IMR-90 (cell line): ENCODE measurements at regions not wholly inside any gene's neighbourhood (a gene's known extent, or its start where the extent isn't known, plus 50 kb on each side); places are given as distances from the start of the nearest gene placed in this dataset.

ENCODE experiments used
- ATAC-seq: fragments of 200-7000 bp; cut with Tn5 transposase; 2 replicates; pipeline ENCODE4 v1.9.1; 2020; ENCODE audit warnings: low read depth, mild to moderate bottlenecking, moderate library complexity
- BruUV-seq: library from RNA; stranded (reverse); fragments of 400-500 nt; replicated peaks from 2 replicates; lab custom pipeline; 2021; lab: Mats Ljungman, UMichigan
- CTCF ChIA-PET: fragments of 300-600 bp; formaldehyde crosslinking; extraction: SDS; loops from one replicate; lab custom pipeline; 2021; ENCODE audit warnings: antibody characterized with exemption; lab: Yijun Ruan, JAX
- POLR2A ChIA-PET: fragments of 300-600 bp; sonication (Branson Sonifier 250); formaldehyde crosslinking; loops from one replicate; lab custom pipeline; 2022; ENCODE audit warnings: antibody characterized with exemption; ENCODE audit not compliant: unreplicated experiment; lab: Charles Lee
- DNase-seq: peaks from one replicate; pipeline ENCODE4 v3.0.0; 2013
- H2AFZ ChIP-seq: replicated peaks from 2 replicates; pipeline ENCODE3; 2013; ENCODE audit warnings: low read length, mild to moderate bottlenecking; ENCODE audit not compliant: poor library complexity
- H2AK5ac ChIP-seq: 2 replicates; pipeline ENCODE4 v1.6.1; 2013; ENCODE audit warnings: low read depth, low read length, inconsistent platforms
- H2AK9ac ChIP-seq: replicated peaks from 2 replicates; pipeline ENCODE3; 2013; ENCODE audit warnings: mild to moderate bottlenecking, low read depth, low read length, moderate library complexity; ENCODE audit not compliant: poor library complexity
- H2BK120ac ChIP-seq: 2 replicates; pipeline ENCODE4 v1.6.1; 2013; ENCODE audit warnings: low read depth, low read length, inconsistent platforms
- H2BK15ac ChIP-seq: 3 replicates; pipeline ENCODE4 v1.6.1; 2013; ENCODE audit warnings: low read depth, low read length, inconsistent platforms
- H2BK20ac ChIP-seq: 2 replicates; pipeline ENCODE4 v1.6.1; 2013; ENCODE audit warnings: low read depth, mild to moderate bottlenecking, inconsistent platforms, low read length, moderate library complexity
- H2BK5ac ChIP-seq: 2 replicates; pipeline ENCODE4 v1.6.1; 2013; ENCODE audit warnings: mild to moderate bottlenecking, low read depth, low read length, inconsistent platforms; ENCODE audit not compliant: poor library complexity, severe bottlenecking
- H3K14ac ChIP-seq: replicated peaks from 2 replicates; pipeline ENCODE4 v1.6.1; 2013; ENCODE audit warnings: low read depth, low read length, inconsistent platforms
- H3K18ac ChIP-seq: 2 replicates; pipeline ENCODE4 v1.6.1; 2013; ENCODE audit warnings: low read depth, low read length, control low read depth
- H3K23ac ChIP-seq: 2 replicates; pipeline ENCODE4 v1.6.1; 2013; ENCODE audit warnings: low read depth, low read length, inconsistent platforms
- H3K27ac ChIP-seq: 2 replicates; pipeline ENCODE4 v1.5.1; 2013; ENCODE audit warnings: mild to moderate bottlenecking, control low read depth, low read length; ENCODE audit not compliant: insufficient read depth
- H3K27me3 ChIP-seq: 2 replicates; pipeline ENCODE4 v1.6.1; 2013; ENCODE audit warnings: low read length; ENCODE audit not compliant: control insufficient read depth, insufficient read depth
- H3K36me3 ChIP-seq: 2 replicates; pipeline ENCODE4 v1.6.1; 2013; ENCODE audit warnings: low read length, mixed read lengths; ENCODE audit not compliant: control insufficient read depth, insufficient read depth
- H3K4ac ChIP-seq: 2 replicates; pipeline ENCODE4 v1.6.1; 2013; ENCODE audit warnings: low read depth, low read length, inconsistent platforms
- H3K4me1 ChIP-seq: 2 replicates; pipeline ENCODE4 v1.6.1; 2013; ENCODE audit warnings: low read length, mixed read lengths; ENCODE audit not compliant: control insufficient read depth, insufficient read depth
- H3K4me2 ChIP-seq: 2 replicates; pipeline ENCODE4 v1.6.1; 2013; ENCODE audit warnings: low read depth, mild to moderate bottlenecking, control low read depth, low read length, moderate library complexity
- H3K4me3 ChIP-seq: 2 replicates; pipeline ENCODE4 v1.5.1; 2013; ENCODE audit warnings: low read depth, mild to moderate bottlenecking, control low read depth, low read length, moderate library complexity; ENCODE audit not compliant: insufficient read depth
- H3K56ac ChIP-seq: 2 replicates; pipeline ENCODE4 v1.6.1; 2013; ENCODE audit warnings: low read length, inconsistent platforms; ENCODE audit not compliant: insufficient read depth; ENCODE audit errors: extremely low read depth
- H3K79me1 ChIP-seq, 2 experiments: 2 replicates each; pipeline ENCODE4 v1.6.1; 2013; ENCODE audit warnings: low read length in 2 of 2, inconsistent platforms in 1 of 2, low read depth in 1 of 2
- H3K9ac ChIP-seq: 2 replicates; pipeline ENCODE4 v1.6.1; 2013; ENCODE audit warnings: low read depth, low read length, control low read depth
- H3K9me1 ChIP-seq: 2 replicates; pipeline ENCODE4 v1.6.1; 2013; ENCODE audit warnings: low read length, inconsistent platforms; ENCODE audit not compliant: insufficient read depth
- H3K9me3 ChIP-seq: 2 replicates; pipeline ENCODE4 v1.6.1; 2013; ENCODE audit warnings: low read length; ENCODE audit not compliant: control insufficient read depth, insufficient read depth
- H4K20me1 ChIP-seq: 2 replicates; pipeline ENCODE4 v1.6.1; 2013; ENCODE audit warnings: low read length, inconsistent platforms; ENCODE audit not compliant: insufficient read depth
- H4K5ac ChIP-seq: 2 replicates; pipeline ENCODE4 v1.6.1; 2013; ENCODE audit warnings: mild to moderate bottlenecking, low read depth, low read length, control low read depth
- H4K8ac ChIP-seq, 2 experiments: 2 replicates each; pipeline ENCODE4 v1.6.1; 2013; ENCODE audit warnings: low read depth in 2 of 2, low read length in 2 of 2, control low read depth in 1 of 2, inconsistent platforms in 1 of 2
- H4K91ac ChIP-seq: 2 replicates; pipeline ENCODE4 v1.6.1; 2013; ENCODE audit warnings: low read depth, low read length, inconsistent platforms; ENCODE audit not compliant: insufficient read depth
- BHLHE40 ChIP-seq: fragments of 150-350 bp; IDR thresholded peaks from 2 replicates; pipeline ENCODE4 v1.6.1; 2016; ENCODE audit warnings: mild to moderate bottlenecking, low read depth, low read length
- CEBPB ChIP-seq: IDR thresholded peaks from 2 replicates; pipeline ENCODE4 v1.6.1; 2012; ENCODE audit warnings: low read depth, low read length, improper control_type of control experiment
- CHD1 ChIP-seq: IDR thresholded peaks from 2 replicates; pipeline ENCODE4 v1.6.1; 2012; ENCODE audit warnings: low read depth, low read length, improper control_type of control experiment
- CTCF ChIP-seq: conservative IDR thresholded peaks from 2 replicates; pipeline ENCODE4 v1.5.1; 2012; ENCODE audit warnings: mild to moderate bottlenecking, low read depth, low read length, improper control_type of control experiment
- FOS ChIP-seq: fragments of 150-350 bp; IDR thresholded peaks from 2 replicates; pipeline ENCODE4 v1.6.1; 2016; ENCODE audit warnings: low read depth, low read length
- MAFK ChIP-seq: IDR thresholded peaks from 2 replicates; pipeline ENCODE4 v1.6.1; 2012; ENCODE audit warnings: low read depth, low read length, improper control_type of control experiment
- MAZ ChIP-seq: IDR thresholded peaks from 2 replicates; pipeline ENCODE4 v1.6.1; 2012; ENCODE audit warnings: low read depth, mild to moderate bottlenecking, low read length, improper control_type of control experiment, moderate library complexity, borderline replicate concordance
- MXI1 ChIP-seq: IDR thresholded peaks from 2 replicates; pipeline ENCODE4 v1.6.1; 2012; ENCODE audit warnings: low read depth, mild to moderate bottlenecking, low read length, moderate library complexity, borderline replicate concordance
- NFE2L2 ChIP-seq: fragments of 150-350 bp; IDR thresholded peaks from 2 replicates; pipeline ENCODE4 v1.6.1; 2016; ENCODE audit warnings: low read depth, mild to moderate bottlenecking, low read length
- POLR2A ChIP-seq: IDR thresholded peaks from 2 replicates; pipeline ENCODE4 v1.6.1; 2012; ENCODE audit warnings: mild to moderate bottlenecking, low read depth, low read length
- RCOR1 ChIP-seq: IDR thresholded peaks from 2 replicates; pipeline ENCODE4 v1.6.1; 2012; ENCODE audit warnings: mild to moderate bottlenecking, low read length, improper control_type of control experiment; ENCODE audit not compliant: insufficient replicate concordance
- RFX5 ChIP-seq: IDR thresholded peaks from 2 replicates; pipeline ENCODE4 v1.8.0; 2012; ENCODE audit warnings: low read depth, mild to moderate bottlenecking, low read length, moderate library complexity
- SMC3 ChIP-seq: fragments of 150-350 bp; IDR thresholded peaks from 2 replicates; pipeline ENCODE4 v1.6.1; 2016; ENCODE audit warnings: low read depth, mild to moderate bottlenecking, antibody characterized with exemption, low read length, moderate library complexity
- WGBS, 2 experiments: methylation state at CpG; one replicate each; pipeline versions ENCODE4 v1.1.5 to v1.1.7; 2013; ENCODE audit warnings: missing lambda C conversion rate in 2 of 2; ENCODE audit not compliant: insufficient read length in 1 of 2; ENCODE audit errors: extremely low coverage in 2 of 2; 5-methylcytosine and 5-hydroxymethylcytosine counted together
- dilution Hi-C: fragments of 300-500 bp; cut with HindIII; formaldehyde crosslinking; loops from one replicate; pipeline ENCODE4 v1.14.3; 2018; ENCODE audit warnings: low sequenced_read_pairs; ENCODE audit not compliant: unreplicated experiment
- in situ Hi-C: fragments of 300-500 bp; cut with MboI; formaldehyde crosslinking; loops from 3 replicates; pipeline ENCODE4 v1.14.3; 2019; ENCODE audit warnings: low sequenced_read_pairs, inconsistent platforms, mixed read lengths
- intact Hi-C: fragments of 100-400 bp; cut with micrococcal nuclease; formaldehyde crosslinking; loops from 2 replicates; pipeline ENCODE4 v1.10.0; 2022
- TF ChIP-seq, protein P1 (sequence below): fragments of 150-350 bp; IDR thresholded peaks from 2 replicates; pipeline ENCODE4 v1.6.1; 2016; ENCODE audit warnings: low read depth, mild to moderate bottlenecking, low read length, moderate library complexity, borderline replicate concordance
- TF ChIP-seq, protein P2 (sequence below): fragments of 150-350 bp; IDR thresholded peaks from 2 replicates; pipeline ENCODE4 v1.6.1; 2017; ENCODE audit warnings: mild to moderate bottlenecking, antibody characterized with exemption, low read length, low read depth

DNA sequence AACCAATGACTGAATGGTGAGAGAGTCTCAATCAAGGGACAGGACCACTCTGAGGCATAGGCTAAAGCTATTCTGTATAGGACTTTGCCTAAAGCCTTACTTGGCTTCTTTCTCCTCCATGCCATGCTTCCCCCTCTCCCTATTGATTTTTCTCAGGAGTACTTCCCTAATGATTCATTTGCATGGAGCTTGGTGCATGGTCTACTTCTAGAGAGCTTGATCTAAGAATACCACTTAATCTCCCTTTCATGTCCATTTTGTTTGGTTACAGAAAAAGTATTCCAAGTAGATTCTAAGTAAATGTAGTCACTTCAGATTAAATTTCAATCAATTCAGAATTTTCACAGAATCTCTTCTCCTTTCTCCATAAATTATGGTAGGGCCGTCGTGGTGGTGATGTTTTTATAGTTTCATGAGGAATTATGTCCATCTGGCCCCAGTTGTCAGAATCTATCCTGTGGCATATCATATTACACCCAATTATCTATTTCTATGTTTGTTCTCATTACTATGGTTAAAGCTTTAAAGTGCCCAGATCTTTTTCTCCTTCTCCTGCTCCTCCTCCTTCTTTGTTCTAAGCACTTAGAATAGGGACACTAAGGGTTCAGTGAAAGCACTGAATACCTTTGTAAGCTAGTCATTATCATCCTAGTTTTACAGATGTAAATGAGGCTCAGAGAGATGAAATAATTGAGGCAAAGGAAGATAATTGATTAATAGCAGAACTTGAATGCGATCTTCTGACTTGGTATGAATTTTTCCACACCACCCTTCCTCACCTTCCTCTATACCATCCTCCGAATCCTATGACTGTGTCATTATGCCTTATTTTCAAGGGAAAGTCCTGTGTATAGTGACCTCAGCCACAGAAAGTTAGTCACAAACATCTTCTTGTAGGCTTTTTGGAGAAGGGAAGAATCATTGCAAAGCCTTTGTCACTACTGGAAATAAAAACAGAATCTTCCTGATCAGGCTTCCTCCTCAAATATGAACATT, 85.6 kb upstream of the ZRANB2 start:
- Histone ChIP-seq H3K9me1 (no peaks in the 10 kb centered on the region), H3K14ac (no peak overlapping the region), H4K20me1 (no peaks in the 10 kb centered on the region), H3K27me3 (no peaks in the 10 kb centered on the region), H4K91ac (no peak overlapping the region), H2BK20ac (no peak overlapping the region), H3K27ac (no peak overlapping the region), H4K5ac (no peak overlapping the region), H2AK9ac (no peak overlapping the region), H2BK120ac (no peak overlapping the region), H3K4me2 (no peak overlapping the region), H3K4me3 (no peak overlapping the region), H3K9me3 (0 out of 2 replicates have a peak, but pooled peaks cover 2% of the 10 kb centered on the region), H3K36me3 (no peaks in the 10 kb centered on the region), H3K4ac (no peak overlapping the region), H3K23ac (no peak overlapping the region), H3K79me1 (no peaks in the 10 kb centered on the region), H3K56ac (no peak overlapping the region), H2AK5ac (no peak overlapping the region), H3K18ac (no peak overlapping the region), H2BK5ac (no peak overlapping the region), H2BK15ac (no peak overlapping the region), H3K9ac (no peak overlapping the region), H2AFZ (no peak overlapping the region), H3K4me1 (no peaks in the 10 kb centered on the region), H4K8ac (no peak overlapping the region)
- intact Hi-C loops (no loop called here), dilution Hi-C loops (no loop called here), in situ Hi-C loops (no loop called here)
- no TSS peak for BruUV-seq
- DNase-seq (no peak), ATAC-seq (no peak)
- CTCF ChIA-PET, result no interaction called here
- POLR2A ChIA-PET, result no interaction called here
- no CpG with 5 or more reads among the region's 4 CpGs for WGBS, 2 experiments
- TF ChIP-seq BHLHE40, result no peak
- TF ChIP-seq, protein P1, sequence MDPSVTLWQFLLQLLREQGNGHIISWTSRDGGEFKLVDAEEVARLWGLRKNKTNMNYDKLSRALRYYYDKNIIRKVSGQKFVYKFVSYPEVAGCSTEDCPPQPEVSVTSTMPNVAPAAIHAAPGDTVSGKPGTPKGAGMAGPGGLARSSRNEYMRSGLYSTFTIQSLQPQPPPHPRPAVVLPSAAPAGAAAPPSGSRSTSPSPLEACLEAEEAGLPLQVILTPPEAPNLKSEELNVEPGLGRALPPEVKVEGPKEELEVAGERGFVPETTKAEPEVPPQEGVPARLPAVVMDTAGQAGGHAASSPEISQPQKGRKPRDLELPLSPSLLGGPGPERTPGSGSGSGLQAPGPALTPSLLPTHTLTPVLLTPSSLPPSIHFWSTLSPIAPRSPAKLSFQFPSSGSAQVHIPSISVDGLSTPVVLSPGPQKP, result no peak
- TF ChIP-seq RFX5, result no peak
- TF ChIP-seq RCOR1, result no peak
- TF ChIP-seq CTCF, result no peak
- no peak for TF ChIP-seq SMC3
- no peak for TF ChIP-seq MAFK
- TF ChIP-seq, protein P2, sequence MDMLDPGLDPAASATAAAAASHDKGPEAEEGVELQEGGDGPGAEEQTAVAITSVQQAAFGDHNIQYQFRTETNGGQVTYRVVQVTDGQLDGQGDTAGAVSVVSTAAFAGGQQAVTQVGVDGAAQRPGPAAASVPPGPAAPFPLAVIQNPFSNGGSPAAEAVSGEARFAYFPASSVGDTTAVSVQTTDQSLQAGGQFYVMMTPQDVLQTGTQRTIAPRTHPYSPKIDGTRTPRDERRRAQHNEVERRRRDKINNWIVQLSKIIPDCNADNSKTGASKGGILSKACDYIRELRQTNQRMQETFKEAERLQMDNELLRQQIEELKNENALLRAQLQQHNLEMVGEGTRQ, result no peak
- no peak for TF ChIP-seq MAZ
- no peak for TF ChIP-seq FOS
- TF ChIP-seq POLR2A, result no peak
- no peak for TF ChIP-seq CHD1
- no peak for TF ChIP-seq MXI1
- TF ChIP-seq NFE2L2, result no peak
- no peak for TF ChIP-seq CEBPB
